ENCODE measurements at regions not wholly inside any gene's neighbourhood (a gene's known extent, or its start where the extent isn't known, plus 50 kb on each side); places are given as distances from the start of the nearest gene placed in this dataset.
A peak's percentile ranks its signal among the peaks of the same experiment; 100 is the strongest.

DNA sequence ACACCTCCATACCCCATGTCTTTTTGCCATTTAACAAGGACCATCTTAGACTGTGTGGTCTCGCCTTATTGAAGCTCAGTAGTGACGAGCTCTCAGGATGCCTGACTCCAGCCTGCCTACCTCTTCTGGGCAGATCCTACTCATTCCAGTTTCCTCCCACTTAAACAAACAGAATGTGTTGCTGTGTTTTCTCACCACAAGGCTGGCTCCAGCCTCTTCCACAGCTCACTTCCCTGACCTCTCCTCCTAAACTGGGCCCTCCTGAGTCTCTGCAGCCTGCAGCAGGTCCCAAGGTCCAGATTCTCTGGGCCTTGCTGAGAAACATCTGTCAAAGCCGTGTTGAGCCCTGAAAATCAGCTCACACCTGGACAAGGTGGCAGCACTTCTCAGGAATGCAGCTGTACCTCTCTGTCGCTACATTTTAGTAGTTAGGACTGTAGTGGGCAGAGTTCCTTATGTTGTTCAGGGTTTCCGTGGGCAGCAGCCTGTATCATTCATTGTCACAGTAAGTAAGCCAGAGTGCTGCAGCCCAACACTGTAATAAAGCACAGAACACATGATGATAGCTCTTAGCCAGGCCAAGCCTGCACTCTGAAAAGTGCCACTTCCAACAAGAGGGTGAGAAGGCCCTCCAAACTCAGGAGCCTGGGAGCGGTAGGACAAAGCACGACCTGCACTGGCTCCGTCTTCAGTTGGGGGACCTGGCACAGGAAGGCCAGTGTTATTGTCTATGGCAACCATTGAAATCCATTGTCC is 68.5 kb downstream of the NKX2-1 start:
- Histone ChIP-seq H3K36me3 (no peaks in the 10 kb centered on the region), H3K4me1 (peaks cover 48 to 63% of the 10 kb centered on the region in 2 donors), H3K9me3 (no peaks in the 10 kb centered on the region), H3K27ac (peak overlapping the region; percentile 85 to 94 (median 92)), H3K4me3 (replicated peaks in 1 of 3) (no peak overlapping the region), H3K27me3 (no peaks in the 10 kb centered on the region)
- peak; percentile 80 to 85 for DNase-seq
- intact Hi-C loops (cut with DNase I): no loop called here
- TF ChIP-seq, protein P1, sequence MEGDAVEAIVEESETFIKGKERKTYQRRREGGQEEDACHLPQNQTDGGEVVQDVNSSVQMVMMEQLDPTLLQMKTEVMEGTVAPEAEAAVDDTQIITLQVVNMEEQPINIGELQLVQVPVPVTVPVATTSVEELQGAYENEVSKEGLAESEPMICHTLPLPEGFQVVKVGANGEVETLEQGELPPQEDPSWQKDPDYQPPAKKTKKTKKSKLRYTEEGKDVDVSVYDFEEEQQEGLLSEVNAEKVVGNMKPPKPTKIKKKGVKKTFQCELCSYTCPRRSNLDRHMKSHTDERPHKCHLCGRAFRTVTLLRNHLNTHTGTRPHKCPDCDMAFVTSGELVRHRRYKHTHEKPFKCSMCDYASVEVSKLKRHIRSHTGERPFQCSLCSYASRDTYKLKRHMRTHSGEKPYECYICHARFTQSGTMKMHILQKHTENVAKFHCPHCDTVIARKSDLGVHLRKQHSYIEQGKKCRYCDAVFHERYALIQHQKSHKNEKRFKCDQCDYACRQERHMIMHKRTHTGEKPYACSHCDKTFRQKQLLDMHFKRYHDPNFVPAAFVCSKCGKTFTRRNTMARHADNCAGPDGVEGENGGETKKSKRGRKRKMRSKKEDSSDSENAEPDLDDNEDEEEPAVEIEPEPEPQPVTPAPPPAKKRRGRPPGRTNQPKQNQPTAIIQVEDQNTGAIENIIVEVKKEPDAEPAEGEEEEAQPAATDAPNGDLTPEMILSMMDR (IDR thresholded peaks at IDR 0.05): peak in 2 of 6 experiments; percentile 20 to 23
- peak in 1 of 2 donors; percentile 71 for TF ChIP-seq POLR2A (IDR thresholded peaks at IDR 0.05)
- 27 to 28% methylated on average over 8 of the region's 8 CpGs for WGBS, 2 donors

DNA sequence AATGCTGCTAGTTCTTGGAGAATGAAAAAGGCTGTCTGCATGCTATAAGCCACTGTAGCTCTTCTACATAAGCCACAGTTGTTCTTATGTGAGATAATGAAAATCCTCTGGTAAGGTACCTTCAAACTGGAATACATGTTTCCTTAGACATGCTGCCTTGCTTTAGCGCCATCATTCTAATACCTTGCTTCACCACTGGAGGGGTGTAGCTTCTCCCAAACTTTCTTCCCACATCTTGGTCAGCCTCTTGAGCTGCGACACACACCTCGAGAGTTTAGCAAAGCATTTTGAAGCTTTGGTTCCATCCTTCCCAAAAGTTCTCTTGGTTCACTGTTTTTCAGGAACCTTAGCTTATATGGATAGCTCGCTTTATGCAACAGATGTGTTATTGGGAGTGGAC is 69.5 kb downstream of the NKX2-1 start:
- Histone ChIP-seq H3K27ac (peak overlapping the region; percentile 85 to 94 (median 92)), H3K4me3 (replicated peaks in 1 of 3) (no peak overlapping the region), H3K9me3 (no peaks in the 10 kb centered on the region), H3K4me1 (peaks cover 39 to 58% of the 10 kb centered on the region in 2 donors), H3K36me3 (no peaks in the 10 kb centered on the region), H3K27me3 (no peaks in the 10 kb centered on the region)
- TF ChIP-seq, protein P1 (IDR thresholded peaks at IDR 0.05): peak in 1 of 6 experiments; percentile 16
- TF ChIP-seq POLR2A (IDR thresholded peaks at IDR 0.05): no peak
- WGBS, 2 donors: 93 to 95% methylated on average over 4 of the region's 4 CpGs
- no peak for DNase-seq
- intact Hi-C loops (cut with DNase I): no loop called here

DNA sequence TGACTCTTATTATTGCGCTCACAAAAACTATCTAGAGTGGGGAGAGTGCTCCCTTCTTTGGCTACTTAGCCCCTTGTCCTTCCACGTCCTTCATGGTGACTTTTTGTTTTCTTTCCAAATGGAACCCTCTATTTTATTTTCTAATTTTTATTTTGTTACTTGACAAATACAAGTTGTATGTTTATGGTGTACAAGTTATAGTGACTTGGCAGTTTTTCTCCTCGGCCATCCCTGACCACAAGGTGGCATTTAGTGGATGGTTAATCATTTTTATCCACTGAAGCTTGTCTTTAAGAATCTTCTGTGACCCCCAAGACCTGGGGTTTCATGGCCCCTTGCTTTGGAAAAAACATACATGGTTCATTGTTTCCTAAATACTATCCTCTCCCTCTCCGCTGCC is 70.1 kb downstream of the NKX2-1 start:
- no peak overlapping the region for H3K4me3 ChIP-seq (replicated peaks in 1 of 3)
- no peaks in the 10 kb centered on the region for H3K27me3 ChIP-seq
- peak overlapping the region in 2 of 3 donors; percentile 85 to 94 for H3K27ac ChIP-seq
- 89 to 91% methylated on average over 4 of the region's 4 CpGs for WGBS, 2 donors
- peaks cover 34 to 51% of the 10 kb centered on the region in 2 donors for H3K4me1 ChIP-seq
- no peaks in the 10 kb centered on the region for H3K36me3 ChIP-seq
- TF ChIP-seq POLR2A (IDR thresholded peaks at IDR 0.05): no peak
- TF ChIP-seq, protein P1 (IDR thresholded peaks at IDR 0.05): peak in 1 of 6 experiments; percentile 18
- H3K9me3 ChIP-seq: no peaks in the 10 kb centered on the region
- no peak for DNase-seq
- intact Hi-C loops (cut with DNase I): no loop called here

DNA sequence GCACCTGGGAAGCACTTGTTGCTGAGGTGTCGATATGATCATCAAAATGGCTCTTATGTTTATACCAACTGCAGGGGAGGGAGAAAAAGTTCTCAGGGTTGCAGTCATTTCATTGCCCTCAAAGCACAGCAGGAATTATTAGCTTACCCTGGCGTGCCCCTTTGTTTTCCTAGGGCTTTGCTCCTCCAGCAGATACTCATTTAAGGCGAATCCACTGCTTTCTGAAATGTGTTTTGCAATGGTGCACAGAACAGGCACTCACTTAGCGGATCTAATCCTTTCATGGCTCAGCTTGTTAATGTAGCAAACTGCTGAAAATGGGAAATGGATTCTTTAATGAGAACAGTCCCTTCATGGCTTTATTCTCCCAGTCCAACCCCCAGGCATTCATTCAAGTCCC is 76.7 kb downstream of the NKX2-1 start:
- no peak for DNase-seq
- intact Hi-C loops (cut with DNase I): no loop called here
- Histone ChIP-seq H3K9me3 (no peaks in the 10 kb centered on the region), H3K27ac (peak overlapping the region in 1 of 3 donors; percentile 4), H3K36me3 (no peaks in the 10 kb centered on the region), H3K4me1 (peaks cover 15 to 16% of the 10 kb centered on the region in 2 donors), H3K4me3 (replicated peaks in 1 of 3) (no peak overlapping the region), H3K27me3 (no peaks in the 10 kb centered on the region)
- 64 to 75% methylated on average over 4 of the region's 4 CpGs for WGBS, 2 donors
- no peak for TF ChIP-seq POLR2A (IDR thresholded peaks at IDR 0.05)
- TF ChIP-seq, protein P1 (IDR thresholded peaks at IDR 0.05): no peak

DNA sequence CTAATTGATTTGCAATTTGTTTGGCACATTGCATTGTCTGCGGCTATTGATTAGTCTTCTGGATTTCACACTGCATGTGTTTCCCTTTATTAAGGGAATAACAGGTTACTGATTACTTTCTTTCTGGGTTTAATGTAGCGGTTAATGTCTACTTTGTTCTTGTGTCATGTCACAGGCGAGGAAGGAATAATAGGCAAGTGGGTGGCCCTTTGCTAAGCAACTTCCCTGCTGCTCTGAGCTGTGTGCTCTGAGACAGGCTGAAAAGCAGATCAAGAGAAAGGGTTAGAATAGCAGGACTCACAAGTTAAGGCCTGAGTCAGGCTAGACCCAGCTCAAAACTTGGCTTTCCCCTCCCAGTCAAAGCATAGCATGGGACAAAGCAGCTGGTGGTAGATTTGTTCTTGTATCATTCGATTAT is 77.2 kb downstream of the NKX2-1 start:
- intact Hi-C loops (cut with DNase I): no loop called here
- no peak for DNase-seq
- Histone ChIP-seq H3K36me3 (no peaks in the 10 kb centered on the region), H3K4me3 (replicated peaks in 1 of 3) (no peak overlapping the region), H3K27me3 (no peaks in the 10 kb centered on the region), H3K9me3 (no peaks in the 10 kb centered on the region), H3K4me1 (peaks cover 15 to 16% of the 10 kb centered on the region in 2 donors), H3K27ac (peak overlapping the region in 1 of 3 donors; percentile 4)
- WGBS, 2 donors: 75 to 80% methylated on average over 4 of the region's 4 CpGs
- TF ChIP-seq POLR2A (IDR thresholded peaks at IDR 0.05): no peak
- TF ChIP-seq, protein P1 (IDR thresholded peaks at IDR 0.05): no peak
